ENCODE measurements at regions not wholly inside any gene's neighbourhood (a gene's known extent, or its start where the extent isn't known, plus 50 kb on each side); places are given as distances from the start of the nearest gene placed in this dataset.

- dilution Hi-C loops (cut with MboI; ENCODE audit: extremely low pct_ligation_motif_present, low sequenced_read_pairs) = no loop called here
- no peak overlapping the region for H3K4me2 ChIP-seq (ENCODE audit: insufficient read depth, low read length)
- intact Hi-C loops (cut with micrococcal nuclease) = no loop called here
- H3K9me3 ChIP-seq (replicated peaks; ENCODE audit: control insufficient read depth, insufficient read depth, low read length) = no peaks in the 10 kb centered on the region
- no peak for FAIRE-seq
- BruUV-seq (replicated peaks) = no TSS peak
- H3K27me3 ChIP-seq (ENCODE audit: control insufficient read depth in 2 of 2, insufficient read depth in 2 of 2, low read length in 2 of 2) = no peaks in the 10 kb centered on the region
- H3K36me3 ChIP-seq (ENCODE audit: control insufficient read depth in 2 of 2, extremely low read depth in 1 of 2, insufficient read depth in 2 of 2, low read length in 2 of 2) = no peaks in the 10 kb centered on the region
- no peaks in the 10 kb centered on the region for H4K20me1 ChIP-seq (replicated peaks; ENCODE audit: control insufficient read depth, extremely low read depth, insufficient read depth, low read length)
- ChIA-PET CTCF (interaction anchor here (1.4 kb wide), 1 partner anchor 132 kb away, joined by 4 read pairs; no protein-coding TSS in a partner anchor), POLR2A (no interaction called here)
- H3K9ac ChIP-seq (replicated peaks; ENCODE audit: extremely low read depth, insufficient read depth, low read length) = no peak overlapping the region
- TF ChIP-seq MYC (IDR thresholded peaks at IDR 0.05; ENCODE audit: low read depth, low read length) (no peak), EZH2 (IDR thresholded peaks at IDR 0.05; ENCODE audit: borderline replicate concordance, low read depth, low read length, severe bottlenecking) (no peak), FOS (IDR thresholded peaks at IDR 0.05; ENCODE audit: borderline replicate concordance, insufficient read depth, low read length) (no peak), JUN (IDR thresholded peaks at IDR 0.05; ENCODE audit: borderline replicate concordance, insufficient read depth, insufficient read length, low read depth) (no peak), POLR2AphosphoS5 (IDR thresholded peaks at IDR 0.05; ENCODE audit: insufficient read depth, low read depth, low read length) (no peak), POLR2A (IDR thresholded peaks at IDR 0.05; ENCODE audit: low read depth, low read length) (no peak), GATA2 (IDR thresholded peaks at IDR 0.05; ENCODE audit: insufficient read depth, insufficient read length, low read depth, low read length) (no peak)
- TF ChIP-seq, protein P1, sequence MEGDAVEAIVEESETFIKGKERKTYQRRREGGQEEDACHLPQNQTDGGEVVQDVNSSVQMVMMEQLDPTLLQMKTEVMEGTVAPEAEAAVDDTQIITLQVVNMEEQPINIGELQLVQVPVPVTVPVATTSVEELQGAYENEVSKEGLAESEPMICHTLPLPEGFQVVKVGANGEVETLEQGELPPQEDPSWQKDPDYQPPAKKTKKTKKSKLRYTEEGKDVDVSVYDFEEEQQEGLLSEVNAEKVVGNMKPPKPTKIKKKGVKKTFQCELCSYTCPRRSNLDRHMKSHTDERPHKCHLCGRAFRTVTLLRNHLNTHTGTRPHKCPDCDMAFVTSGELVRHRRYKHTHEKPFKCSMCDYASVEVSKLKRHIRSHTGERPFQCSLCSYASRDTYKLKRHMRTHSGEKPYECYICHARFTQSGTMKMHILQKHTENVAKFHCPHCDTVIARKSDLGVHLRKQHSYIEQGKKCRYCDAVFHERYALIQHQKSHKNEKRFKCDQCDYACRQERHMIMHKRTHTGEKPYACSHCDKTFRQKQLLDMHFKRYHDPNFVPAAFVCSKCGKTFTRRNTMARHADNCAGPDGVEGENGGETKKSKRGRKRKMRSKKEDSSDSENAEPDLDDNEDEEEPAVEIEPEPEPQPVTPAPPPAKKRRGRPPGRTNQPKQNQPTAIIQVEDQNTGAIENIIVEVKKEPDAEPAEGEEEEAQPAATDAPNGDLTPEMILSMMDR (IDR thresholded peaks at IDR 0.05; ENCODE audit: extremely low read depth in 1 of 2, insufficient read depth in 1 of 2, low read depth in 1 of 2, low read length in 2 of 2) = no peak
- TF ChIP-seq, protein P2, sequence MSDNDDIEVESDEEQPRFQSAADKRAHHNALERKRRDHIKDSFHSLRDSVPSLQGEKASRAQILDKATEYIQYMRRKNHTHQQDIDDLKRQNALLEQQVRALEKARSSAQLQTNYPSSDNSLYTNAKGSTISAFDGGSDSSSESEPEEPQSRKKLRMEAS (IDR thresholded peaks at IDR 0.05; ENCODE audit: insufficient read depth, insufficient read length) = no peak
- no peaks in the 10 kb centered on the region for H3K4me1 ChIP-seq (ENCODE audit: control insufficient read depth, extremely low read depth, insufficient read depth, low read length)
- H3K9me1 ChIP-seq (replicated peaks; ENCODE audit: control insufficient read depth, extremely low read depth, insufficient read depth, low read length) = no peaks in the 10 kb centered on the region
- H3K79me2 ChIP-seq (ENCODE audit: control insufficient read depth, insufficient read depth, low read length) = no peaks in the 10 kb centered on the region
- H3K27ac ChIP-seq (ENCODE audit: insufficient read depth, low read depth, low read length) = no peak overlapping the region
- H2AFZ ChIP-seq (ENCODE audit: low read depth, low read length) = no peak overlapping the region
- H3K4me3 ChIP-seq (replicated peaks in 1 of 3; ENCODE audit: insufficient read depth in 1 of 3, low read depth in 1 of 3, low read length in 3 of 3) = no peak overlapping the region
- no peak for DNase-seq (ENCODE audit: low read depth, low spot score)
These were observed 235.2 kb upstream of the MGMT start for GRCh38 chr10:129231821-129232220.
